IMR-90 (cell line): ENCODE measurements at regions not wholly inside any gene's neighbourhood (a gene's known extent, or its start where the extent isn't known, plus 50 kb on each side); places are given as distances from the start of the nearest gene placed in this dataset.
A peak's percentile ranks its signal among the peaks of the same experiment; 100 is the strongest.

ENCODE experiments used
- ATAC-seq: fragments of 200-7000 bp; cut with Tn5 transposase; 2 replicates; pipeline ENCODE4 v1.9.1; 2020; ENCODE audit warnings: low read depth, mild to moderate bottlenecking, moderate library complexity
- BruUV-seq: library from RNA; stranded (reverse); fragments of 400-500 nt; replicated peaks from 2 replicates; lab custom pipeline; 2021; lab: Mats Ljungman, UMichigan
- CTCF ChIA-PET: fragments of 300-600 bp; formaldehyde crosslinking; extraction: SDS; loops from one replicate; lab custom pipeline; 2021; ENCODE audit warnings: antibody characterized with exemption; lab: Yijun Ruan, JAX
- POLR2A ChIA-PET: fragments of 300-600 bp; sonication (Branson Sonifier 250); formaldehyde crosslinking; loops from one replicate; lab custom pipeline; 2022; ENCODE audit warnings: antibody characterized with exemption; ENCODE audit not compliant: unreplicated experiment; lab: Charles Lee
- DNase-seq: peaks from one replicate; pipeline ENCODE4 v3.0.0; 2013
- H2AFZ ChIP-seq: replicated peaks from 2 replicates; pipeline ENCODE3; 2013; ENCODE audit warnings: low read length, mild to moderate bottlenecking; ENCODE audit not compliant: poor library complexity
- H2AK5ac ChIP-seq: 2 replicates; pipeline ENCODE4 v1.6.1; 2013; ENCODE audit warnings: low read depth, low read length, inconsistent platforms
- H2AK9ac ChIP-seq: replicated peaks from 2 replicates; pipeline ENCODE3; 2013; ENCODE audit warnings: mild to moderate bottlenecking, low read depth, low read length, moderate library complexity; ENCODE audit not compliant: poor library complexity
- H2BK120ac ChIP-seq: 2 replicates; pipeline ENCODE4 v1.6.1; 2013; ENCODE audit warnings: low read depth, low read length, inconsistent platforms
- H2BK15ac ChIP-seq: 3 replicates; pipeline ENCODE4 v1.6.1; 2013; ENCODE audit warnings: low read depth, low read length, inconsistent platforms
- H2BK20ac ChIP-seq: 2 replicates; pipeline ENCODE4 v1.6.1; 2013; ENCODE audit warnings: low read depth, mild to moderate bottlenecking, inconsistent platforms, low read length, moderate library complexity
- H2BK5ac ChIP-seq: 2 replicates; pipeline ENCODE4 v1.6.1; 2013; ENCODE audit warnings: mild to moderate bottlenecking, low read depth, low read length, inconsistent platforms; ENCODE audit not compliant: poor library complexity, severe bottlenecking
- H3K14ac ChIP-seq: replicated peaks from 2 replicates; pipeline ENCODE4 v1.6.1; 2013; ENCODE audit warnings: low read depth, low read length, inconsistent platforms
- H3K18ac ChIP-seq: 2 replicates; pipeline ENCODE4 v1.6.1; 2013; ENCODE audit warnings: low read depth, low read length, control low read depth
- H3K23ac ChIP-seq: 2 replicates; pipeline ENCODE4 v1.6.1; 2013; ENCODE audit warnings: low read depth, low read length, inconsistent platforms
- H3K27ac ChIP-seq: 2 replicates; pipeline ENCODE4 v1.5.1; 2013; ENCODE audit warnings: mild to moderate bottlenecking, control low read depth, low read length; ENCODE audit not compliant: insufficient read depth
- H3K27me3 ChIP-seq: 2 replicates; pipeline ENCODE4 v1.6.1; 2013; ENCODE audit warnings: low read length; ENCODE audit not compliant: control insufficient read depth, insufficient read depth
- H3K36me3 ChIP-seq: 2 replicates; pipeline ENCODE4 v1.6.1; 2013; ENCODE audit warnings: low read length, mixed read lengths; ENCODE audit not compliant: control insufficient read depth, insufficient read depth
- H3K4ac ChIP-seq: 2 replicates; pipeline ENCODE4 v1.6.1; 2013; ENCODE audit warnings: low read depth, low read length, inconsistent platforms
- H3K4me1 ChIP-seq: 2 replicates; pipeline ENCODE4 v1.6.1; 2013; ENCODE audit warnings: low read length, mixed read lengths; ENCODE audit not compliant: control insufficient read depth, insufficient read depth
- H3K4me2 ChIP-seq: 2 replicates; pipeline ENCODE4 v1.6.1; 2013; ENCODE audit warnings: low read depth, mild to moderate bottlenecking, control low read depth, low read length, moderate library complexity
- H3K4me3 ChIP-seq: 2 replicates; pipeline ENCODE4 v1.5.1; 2013; ENCODE audit warnings: low read depth, mild to moderate bottlenecking, control low read depth, low read length, moderate library complexity; ENCODE audit not compliant: insufficient read depth
- H3K56ac ChIP-seq: 2 replicates; pipeline ENCODE4 v1.6.1; 2013; ENCODE audit warnings: low read length, inconsistent platforms; ENCODE audit not compliant: insufficient read depth; ENCODE audit errors: extremely low read depth
- H3K79me1 ChIP-seq, 2 experiments: 2 replicates each; pipeline ENCODE4 v1.6.1; 2013; ENCODE audit warnings: low read length in 2 of 2, inconsistent platforms in 1 of 2, low read depth in 1 of 2
- H3K9ac ChIP-seq: 2 replicates; pipeline ENCODE4 v1.6.1; 2013; ENCODE audit warnings: low read depth, low read length, control low read depth
- H3K9me1 ChIP-seq: 2 replicates; pipeline ENCODE4 v1.6.1; 2013; ENCODE audit warnings: low read length, inconsistent platforms; ENCODE audit not compliant: insufficient read depth
- H3K9me3 ChIP-seq: 2 replicates; pipeline ENCODE4 v1.6.1; 2013; ENCODE audit warnings: low read length; ENCODE audit not compliant: control insufficient read depth, insufficient read depth
- H4K20me1 ChIP-seq: 2 replicates; pipeline ENCODE4 v1.6.1; 2013; ENCODE audit warnings: low read length, inconsistent platforms; ENCODE audit not compliant: insufficient read depth
- H4K5ac ChIP-seq: 2 replicates; pipeline ENCODE4 v1.6.1; 2013; ENCODE audit warnings: mild to moderate bottlenecking, low read depth, low read length, control low read depth
- H4K8ac ChIP-seq, 2 experiments: 2 replicates each; pipeline ENCODE4 v1.6.1; 2013; ENCODE audit warnings: low read depth in 2 of 2, low read length in 2 of 2, control low read depth in 1 of 2, inconsistent platforms in 1 of 2
- H4K91ac ChIP-seq: 2 replicates; pipeline ENCODE4 v1.6.1; 2013; ENCODE audit warnings: low read depth, low read length, inconsistent platforms; ENCODE audit not compliant: insufficient read depth
- CEBPB ChIP-seq: IDR thresholded peaks from 2 replicates; pipeline ENCODE4 v1.6.1; 2012; ENCODE audit warnings: low read depth, low read length, improper control_type of control experiment
- CTCF ChIP-seq: conservative IDR thresholded peaks from 2 replicates; pipeline ENCODE4 v1.5.1; 2012; ENCODE audit warnings: mild to moderate bottlenecking, low read depth, low read length, improper control_type of control experiment
- MAZ ChIP-seq: IDR thresholded peaks from 2 replicates; pipeline ENCODE4 v1.6.1; 2012; ENCODE audit warnings: low read depth, mild to moderate bottlenecking, low read length, improper control_type of control experiment, moderate library complexity, borderline replicate concordance
- MXI1 ChIP-seq: IDR thresholded peaks from 2 replicates; pipeline ENCODE4 v1.6.1; 2012; ENCODE audit warnings: low read depth, mild to moderate bottlenecking, low read length, moderate library complexity, borderline replicate concordance
- RAD21 ChIP-seq: IDR thresholded peaks from 2 replicates; pipeline ENCODE4 v1.6.1; 2012; ENCODE audit warnings: low read length, improper control_type of control experiment
- SMC3 ChIP-seq: fragments of 150-350 bp; IDR thresholded peaks from 2 replicates; pipeline ENCODE4 v1.6.1; 2016; ENCODE audit warnings: low read depth, mild to moderate bottlenecking, antibody characterized with exemption, low read length, moderate library complexity
- USF2 ChIP-seq: fragments of 150-350 bp; IDR thresholded peaks from 2 replicates; pipeline ENCODE4 v1.6.1; 2017; ENCODE audit warnings: mild to moderate bottlenecking, antibody characterized with exemption, low read length, low read depth
- dilution Hi-C: fragments of 300-500 bp; cut with HindIII; formaldehyde crosslinking; loops from one replicate; pipeline ENCODE4 v1.14.3; 2018; ENCODE audit warnings: low sequenced_read_pairs; ENCODE audit not compliant: unreplicated experiment
- in situ Hi-C: fragments of 300-500 bp; cut with MboI; formaldehyde crosslinking; loops from 3 replicates; pipeline ENCODE4 v1.14.3; 2019; ENCODE audit warnings: low sequenced_read_pairs, inconsistent platforms, mixed read lengths
- intact Hi-C: fragments of 100-400 bp; cut with micrococcal nuclease; formaldehyde crosslinking; loops from 2 replicates; pipeline ENCODE4 v1.10.0; 2022

GRCh38 chr1:39129514-39129913, 75.0 kb upstream of the MACF1 start:
- H2BK20ac ChIP-seq, result no peak overlapping the region
- peaks cover 30 to 84% of the 10 kb centered on the region in 2 experiments for H3K79me1 ChIP-seq
- no peaks in the 10 kb centered on the region for H3K9me3 ChIP-seq
- no peak overlapping the region for H3K9ac ChIP-seq
- H2AK9ac ChIP-seq, result no peak overlapping the region
- no peak overlapping the region for H3K27ac ChIP-seq
- intact Hi-C loops, result loop anchor here (1.0 kb wide), 1 partner anchor 62 kb away; no protein-coding TSS in a partner anchor
- H3K14ac ChIP-seq, result 0 out of 2 replicates have a peak overlapping the region, but pooled peaks have one; percentile 23
- in situ Hi-C loops, result no loop called here
- H3K56ac ChIP-seq, result no peak overlapping the region
- H3K4me2 ChIP-seq, result no peak overlapping the region
- no peak overlapping the region for H2AFZ ChIP-seq
- no peak overlapping the region for H3K23ac ChIP-seq
- peak overlapping the region; percentile 41 for H2BK5ac ChIP-seq
- TF ChIP-seq CEBPB (no peak), MAZ (no peak), MXI1 (no peak), SMC3 (peak; percentile 42; the same call in 1 of the 2 replicates), USF2 (no peak), RAD21 (peak; percentile 55), CTCF (peak; percentile 53)
- H4K91ac ChIP-seq, result no peak overlapping the region
- H2BK15ac ChIP-seq, result 0 out of 3 replicates have a peak overlapping the region, but pooled peaks have one; percentile 24
- ChIA-PET POLR2A (no interaction called here), CTCF (interaction anchor here (1.0 kb wide), 1 partner anchor 75 kb away, joined by 4 read pairs; the partner anchor contains the start of gene MACF1)
- H3K9me1 ChIP-seq, result peaks cover 29% of the 10 kb centered on the region
- peaks cover 4% of the 10 kb centered on the region; the same call in 1 of the 2 replicates for H3K36me3 ChIP-seq
- no peaks in the 10 kb centered on the region for H3K27me3 ChIP-seq
- DNase-seq (peak; percentile 58), ATAC-seq (peak; percentile 51)
- peak overlapping the region; percentile 13; the same call in 1 of the 2 replicates for H4K5ac ChIP-seq
- no peak overlapping the region for H3K4ac ChIP-seq
- H4K20me1 ChIP-seq, result peaks cover 41% of the 10 kb centered on the region
- H3K4me1 ChIP-seq, result peaks cover 32% of the 10 kb centered on the region
- BruUV-seq, result no TSS peak
- dilution Hi-C loops, result no loop called here
- no peak overlapping the region for H3K18ac ChIP-seq
- H4K8ac ChIP-seq, result peak overlapping the region in 1 of 2 experiments; percentile 31; a peak in 1 of 4 replicates
- H2BK120ac ChIP-seq, result no peak overlapping the region
- H2AK5ac ChIP-seq, result peak overlapping the region; percentile 82
- H3K4me3 ChIP-seq, result no peak overlapping the region
